ENCODE measurements at regions not wholly inside any gene's neighbourhood (a gene's known extent, or its start where the extent isn't known, plus 50 kb on each side); places are given as distances from the start of the nearest gene placed in this dataset.
"Not testable (repeated sequence)": the region's sequence is repeated elsewhere in the genome, so short reads cannot be mapped to it uniquely, and the experiment has no call there.

DNA sequence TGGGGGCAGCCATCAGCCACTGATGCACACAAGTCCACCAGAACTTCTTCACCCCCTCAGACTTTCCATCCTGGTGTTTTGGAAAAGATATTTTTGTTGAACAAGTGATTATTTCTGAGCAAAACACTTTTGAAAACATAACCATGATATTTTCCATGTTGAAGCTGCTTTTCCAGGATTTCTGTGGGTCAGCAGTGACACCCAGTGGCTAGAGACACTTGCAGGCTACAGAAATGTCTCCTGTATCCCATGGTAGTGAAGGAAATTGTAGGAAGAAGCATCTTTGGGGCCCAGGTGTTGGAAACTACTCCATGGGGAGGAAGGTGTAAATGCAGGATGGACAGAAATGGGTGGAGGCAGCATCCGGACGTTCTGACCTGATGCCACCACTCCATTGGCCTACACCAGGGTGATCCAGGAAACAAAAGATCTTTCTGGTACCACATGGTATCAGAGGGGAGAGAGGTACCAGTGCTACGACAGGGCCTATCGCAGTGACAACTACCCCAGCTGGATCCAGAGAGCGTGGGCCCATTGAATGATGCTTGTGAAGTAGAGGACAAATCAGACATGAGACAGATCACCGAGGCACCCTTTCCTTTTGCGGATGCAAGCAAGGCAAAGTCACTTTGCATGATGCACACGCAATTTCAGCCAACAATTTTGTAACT is 111.7 kb upstream of the COBL start:
- TF ChIP-seq, protein P1, sequence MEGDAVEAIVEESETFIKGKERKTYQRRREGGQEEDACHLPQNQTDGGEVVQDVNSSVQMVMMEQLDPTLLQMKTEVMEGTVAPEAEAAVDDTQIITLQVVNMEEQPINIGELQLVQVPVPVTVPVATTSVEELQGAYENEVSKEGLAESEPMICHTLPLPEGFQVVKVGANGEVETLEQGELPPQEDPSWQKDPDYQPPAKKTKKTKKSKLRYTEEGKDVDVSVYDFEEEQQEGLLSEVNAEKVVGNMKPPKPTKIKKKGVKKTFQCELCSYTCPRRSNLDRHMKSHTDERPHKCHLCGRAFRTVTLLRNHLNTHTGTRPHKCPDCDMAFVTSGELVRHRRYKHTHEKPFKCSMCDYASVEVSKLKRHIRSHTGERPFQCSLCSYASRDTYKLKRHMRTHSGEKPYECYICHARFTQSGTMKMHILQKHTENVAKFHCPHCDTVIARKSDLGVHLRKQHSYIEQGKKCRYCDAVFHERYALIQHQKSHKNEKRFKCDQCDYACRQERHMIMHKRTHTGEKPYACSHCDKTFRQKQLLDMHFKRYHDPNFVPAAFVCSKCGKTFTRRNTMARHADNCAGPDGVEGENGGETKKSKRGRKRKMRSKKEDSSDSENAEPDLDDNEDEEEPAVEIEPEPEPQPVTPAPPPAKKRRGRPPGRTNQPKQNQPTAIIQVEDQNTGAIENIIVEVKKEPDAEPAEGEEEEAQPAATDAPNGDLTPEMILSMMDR (IDR thresholded peaks at IDR 0.05; ENCODE audit: low read depth, low read length), result no peak
- no peak overlapping the region for H3K4me3 ChIP-seq (ENCODE audit: low read depth, low read length)

GRCh38 chr7:51426163-51426562 is 109.6 kb upstream of the COBL start:
- H3K4me3 ChIP-seq (ENCODE audit: low read depth, low read length), result no peak overlapping the region
- TF ChIP-seq, protein P1 (IDR thresholded peaks at IDR 0.05; ENCODE audit: low read depth, low read length), result no peak

GRCh38 chr7:51409934-51410333 is 93.3 kb upstream of the COBL start:
- H3K4me3 ChIP-seq (ENCODE audit: low read depth, low read length), result not testable (repeated sequence)

GRCh38 chr7:51397608-51398007 is 81.0 kb upstream of the COBL start:
- not testable (repeated sequence) for H3K4me3 ChIP-seq (ENCODE audit: low read depth, low read length)

- not testable (repeated sequence) for H3K4me3 ChIP-seq (ENCODE audit: low read depth, low read length)
These were observed 76.4 kb upstream of the COBL start for GRCh38 chr7:51393003-51393402.

- not testable (repeated sequence) for H3K4me3 ChIP-seq (ENCODE audit: low read depth, low read length)
These were observed 73.3 kb upstream of the COBL start for GRCh38 chr7:51389952-51390351.

DNA sequence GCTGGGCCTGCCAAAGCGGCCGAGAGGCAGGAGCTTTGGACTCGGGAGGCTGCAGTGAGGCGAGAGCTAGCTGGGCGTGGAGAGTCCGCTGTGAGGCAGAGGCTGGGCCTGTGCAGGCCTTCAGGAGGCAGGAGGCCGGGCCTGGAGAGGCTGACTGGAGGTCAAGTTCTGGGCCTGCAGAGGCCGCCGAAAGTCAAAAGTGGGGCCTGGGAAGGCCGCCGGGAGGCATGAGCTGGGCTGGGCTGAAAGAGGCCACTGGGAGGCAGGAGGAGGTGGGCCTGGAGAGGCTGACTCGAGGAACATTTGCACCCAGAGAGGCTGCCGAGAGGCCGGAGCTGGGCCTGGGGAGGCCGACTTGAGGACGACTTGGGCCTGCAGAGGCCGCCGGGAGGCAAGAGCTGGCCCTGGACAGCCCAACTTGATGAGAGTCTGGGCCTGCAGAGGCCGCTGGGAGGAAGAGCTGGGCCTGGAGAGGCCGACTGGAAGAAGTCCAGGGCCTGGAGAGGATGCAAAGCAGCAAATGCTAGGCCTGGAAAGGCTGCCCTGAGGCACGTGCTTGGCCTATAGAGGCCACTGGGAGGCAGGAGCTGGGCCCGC is 72.7 kb upstream of the COBL start:
- H3K4me3 ChIP-seq (ENCODE audit: low read depth, low read length), result not testable (repeated sequence)

- not testable (repeated sequence) for H3K4me3 ChIP-seq (ENCODE audit: low read depth, low read length)
These were observed 71.6 kb upstream of the COBL start for GRCh38 chr7:51388241-51388640.

DNA sequence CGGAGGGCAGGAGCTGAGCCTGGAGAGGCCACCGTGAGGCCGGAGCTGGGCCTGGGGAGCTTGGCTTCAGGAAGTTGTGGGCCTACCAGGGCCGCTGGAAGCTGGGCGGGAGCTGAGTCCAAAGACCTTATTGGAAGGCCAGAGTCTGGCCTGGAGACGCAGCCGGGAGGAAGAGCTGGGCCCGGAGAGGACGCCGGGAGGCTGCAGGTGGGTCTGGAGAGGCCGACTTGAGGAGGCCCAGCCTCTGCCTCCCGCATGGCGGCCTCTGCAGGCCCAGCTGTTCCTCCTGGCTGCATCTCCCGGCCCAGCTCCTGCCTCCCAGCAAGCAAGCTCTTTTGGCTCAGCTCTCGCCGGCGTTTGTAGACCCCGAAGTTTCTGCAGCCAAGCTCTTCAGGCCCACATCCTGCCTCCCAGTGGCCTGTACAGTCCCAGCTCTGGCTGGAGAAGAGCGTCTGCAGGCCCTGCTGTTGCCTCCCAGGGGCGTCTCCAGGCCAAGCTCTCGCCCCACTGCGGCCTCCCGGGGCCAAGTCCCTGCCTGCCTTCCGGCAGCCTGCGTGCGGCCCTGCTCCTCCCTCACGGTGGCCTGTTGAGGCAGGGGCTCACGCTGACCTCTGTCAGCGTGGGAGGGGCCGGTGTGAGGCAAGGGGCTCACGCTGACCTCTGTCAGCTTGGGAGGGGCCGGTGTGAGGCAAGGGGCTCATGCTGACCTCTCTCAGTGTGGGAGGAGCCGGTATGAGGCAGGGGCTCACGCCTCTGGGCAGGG is 70.4 kb upstream of the COBL start:
- not testable (repeated sequence) for H3K4me3 ChIP-seq (ENCODE audit: low read depth, low read length)

- not testable (repeated sequence) for H3K4me3 ChIP-seq (ENCODE audit: low read depth, low read length)
These were observed 69.6 kb upstream of the COBL start for GRCh38 chr7:51386184-51386583.

GRCh38 chr7:51382243-51382642 is 65.6 kb upstream of the COBL start:
- not testable (repeated sequence) for H3K4me3 ChIP-seq (ENCODE audit: low read depth, low read length)

DNA sequence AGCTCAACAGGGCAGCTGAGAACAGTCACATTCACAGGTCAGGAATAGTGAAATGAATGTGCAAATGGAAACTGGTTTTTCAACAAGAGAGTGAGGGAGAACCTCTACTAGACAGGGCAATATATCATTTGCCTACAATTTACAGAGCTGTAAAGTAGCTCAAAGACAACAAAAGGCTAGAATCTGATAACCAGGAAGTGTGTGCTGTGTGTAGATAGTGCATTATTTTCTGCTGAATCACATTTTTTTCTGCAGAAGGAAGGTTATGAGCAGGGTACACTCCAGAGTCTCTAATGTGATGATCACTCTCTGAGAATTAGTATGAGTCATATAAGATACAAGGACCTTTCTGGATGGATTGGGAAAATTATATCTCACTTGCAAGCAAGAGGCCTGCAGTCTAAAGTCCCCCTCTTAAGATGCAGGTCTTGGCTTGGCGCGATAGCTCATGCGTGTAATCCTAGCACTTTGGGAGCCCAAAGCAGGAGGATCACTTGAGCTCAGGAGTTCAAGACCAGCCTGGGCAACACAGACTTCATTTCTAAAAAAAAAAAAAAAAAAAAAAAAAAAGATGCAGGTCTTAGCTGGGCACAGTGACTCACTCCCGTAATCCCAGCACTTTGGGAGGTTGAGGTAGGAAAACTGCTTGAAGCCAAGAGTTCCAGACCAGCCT is 59.9 kb upstream of the COBL start:
- TF ChIP-seq, protein P1 (IDR thresholded peaks at IDR 0.05; ENCODE audit: low read depth, low read length), result no peak
- H3K4me3 ChIP-seq (ENCODE audit: low read depth, low read length), result no peak overlapping the region
